Activated CD4-positive, alpha-beta T cell treated with anti-CD3 and anti-CD28 coated beads, Interleukin-2, amount 10 ng/mL, durations not matched to agents 7 days and 5 days (primary cell): ENCODE measurements at regions not wholly inside any gene's neighbourhood (a gene's known extent, or its start where the extent isn't known, plus 50 kb on each side); places are given as distances from the start of the nearest gene placed in this dataset.

Experiments used
- CTCF ChIA-PET: fragments of 350-600 bp; sonication (Branson Sonifier 250); formaldehyde crosslinking; loops from one replicate; lab custom pipeline; 2021; ENCODE audit warnings: antibody characterized with exemption; lab: Charles Lee
- POLR2A ChIA-PET: fragments of 350-600 bp; sonication (Branson Sonifier 250); formaldehyde crosslinking; loops from one replicate; lab custom pipeline; 2021; ENCODE audit warnings: antibody characterized with exemption; lab: Charles Lee
- DNase-seq: peaks from one replicate; pipeline ENCODE4 v3.0.0-alpha.2; 2020
- H3K27ac Mint-ChIP-seq: one replicate; pipeline ENCODE4 v1.8.0; 2021; ENCODE audit warnings: mild to moderate bottlenecking, moderate library complexity, mixed read lengths
- H3K27me3 Mint-ChIP-seq: one replicate; pipeline ENCODE4 v1.8.0; 2021; ENCODE audit warnings: mixed read lengths
- H3K36me3 Mint-ChIP-seq: one replicate; pipeline ENCODE4 v1.8.0; 2021; ENCODE audit warnings: low read depth, mixed read lengths
- H3K4me1 Mint-ChIP-seq: one replicate; pipeline ENCODE4 v1.8.0; 2021; ENCODE audit warnings: mixed read lengths
- H3K4me3 Mint-ChIP-seq: one replicate; pipeline ENCODE4 v1.8.0; 2021; ENCODE audit warnings: mild to moderate bottlenecking, moderate library complexity, mixed read lengths
- H3K9me3 Mint-ChIP-seq: one replicate; pipeline ENCODE4 v1.8.0; 2021; ENCODE audit warnings: mixed read lengths

DNA sequence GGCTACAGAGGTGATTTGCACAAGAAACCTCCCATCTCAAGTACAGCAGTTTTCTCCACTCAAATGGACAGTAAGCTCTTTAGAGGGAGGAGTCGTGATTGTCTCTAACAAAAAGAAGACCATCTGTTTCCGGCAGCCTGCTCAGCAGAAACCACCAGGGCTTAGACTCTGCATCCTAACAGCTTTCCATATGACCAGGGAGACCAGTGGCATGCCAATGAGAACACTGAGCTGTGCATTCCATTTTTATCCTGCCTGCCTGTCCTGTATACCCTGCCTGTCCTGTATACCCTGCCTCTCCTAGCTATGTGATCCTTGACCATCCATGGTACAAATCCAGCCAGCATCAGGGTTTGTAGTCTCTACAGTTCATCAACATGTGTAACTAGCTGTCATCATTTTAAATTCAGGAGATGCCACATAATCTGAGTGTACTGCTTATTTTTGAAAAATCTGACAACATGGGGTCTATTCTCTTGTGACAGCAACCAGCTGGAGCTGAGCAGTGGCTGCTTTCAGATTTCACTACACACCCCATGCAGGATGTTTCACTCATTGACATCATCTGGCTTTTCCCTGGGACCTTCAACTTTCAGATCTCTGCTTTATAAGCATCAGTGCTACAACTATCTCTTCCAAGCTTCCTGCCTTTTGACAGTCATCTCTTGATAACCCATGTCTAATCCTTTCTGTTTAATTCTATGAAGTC is 50.5 kb upstream of the POU2AF2 start:
- Mint-ChIP-seq H3K9me3 (no peaks in the 10 kb centered on the region), H3K27ac (no peak overlapping the region), H3K4me1 (no peaks in the 10 kb centered on the region), H3K4me3 (no peak overlapping the region), H3K36me3 (no peaks in the 10 kb centered on the region), H3K27me3 (peaks cover 10% of the 10 kb centered on the region)
- DNase-seq, result no peak
- ChIA-PET CTCF (no interaction called here), POLR2A (no interaction called here)

DNA sequence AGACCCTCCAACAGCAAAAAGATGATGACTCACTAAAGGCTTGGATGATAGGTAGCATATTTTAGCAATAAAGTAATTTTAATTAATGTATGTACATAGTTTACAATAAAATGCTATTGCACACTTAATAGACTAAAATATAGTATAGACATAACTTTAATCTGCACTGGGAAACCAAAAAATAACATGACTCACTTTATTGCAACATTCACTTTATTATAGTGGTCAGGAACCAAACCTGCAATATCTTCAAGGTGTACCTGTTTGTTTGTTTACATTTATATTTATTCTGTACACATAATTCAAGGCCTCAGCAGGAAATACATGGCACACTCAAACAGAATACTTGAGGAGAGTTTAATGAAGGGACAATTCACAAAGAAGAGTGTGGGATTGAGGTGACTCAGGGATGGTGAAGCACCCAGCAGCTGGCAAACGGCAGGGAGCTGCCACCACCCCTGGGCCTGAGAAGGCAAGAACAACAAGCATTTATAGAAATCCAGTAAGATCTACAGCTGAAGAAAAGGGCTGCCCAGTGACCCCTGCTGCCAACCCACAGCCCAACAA is 51.5 kb upstream of the POU2AF2 start:
- ChIA-PET POLR2A (no interaction called here), CTCF (no interaction called here)
- Mint-ChIP-seq H3K27ac (no peak overlapping the region), H3K27me3 (peaks cover 5% of the 10 kb centered on the region), H3K36me3 (no peaks in the 10 kb centered on the region), H3K9me3 (no peaks in the 10 kb centered on the region), H3K4me3 (no peak overlapping the region), H3K4me1 (no peaks in the 10 kb centered on the region)
- no peak for DNase-seq

DNA sequence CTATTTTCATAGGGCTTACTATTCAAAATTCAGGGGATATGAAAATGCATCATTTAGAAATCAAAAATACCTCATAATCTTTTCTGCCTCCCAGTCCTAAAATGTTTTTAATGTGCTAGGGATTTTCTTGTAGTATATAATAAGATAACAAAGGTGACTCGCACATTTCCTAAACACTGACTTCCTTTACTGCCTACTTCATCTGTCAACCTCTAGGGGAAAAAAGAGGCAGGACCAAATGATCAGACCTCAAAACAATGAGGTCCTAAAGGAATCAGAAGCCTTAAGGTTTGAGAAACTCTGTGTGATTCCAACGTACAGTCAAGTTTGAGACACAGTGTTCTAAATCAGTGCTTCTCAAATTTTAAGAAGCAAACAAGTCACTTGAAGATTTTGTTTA is 56.1 kb upstream of the POU2AF2 start:
- H3K36me3 Mint-ChIP-seq, result no peaks in the 10 kb centered on the region
- H3K9me3 Mint-ChIP-seq, result no peaks in the 10 kb centered on the region
- no peak for DNase-seq
- POLR2A ChIA-PET, result no interaction called here
- CTCF ChIA-PET, result no interaction called here
- H3K27me3 Mint-ChIP-seq, result peaks cover 19% of the 10 kb centered on the region
- H3K27ac Mint-ChIP-seq, result no peak overlapping the region
- no peaks in the 10 kb centered on the region for H3K4me1 Mint-ChIP-seq
- no peak overlapping the region for H3K4me3 Mint-ChIP-seq

DNA sequence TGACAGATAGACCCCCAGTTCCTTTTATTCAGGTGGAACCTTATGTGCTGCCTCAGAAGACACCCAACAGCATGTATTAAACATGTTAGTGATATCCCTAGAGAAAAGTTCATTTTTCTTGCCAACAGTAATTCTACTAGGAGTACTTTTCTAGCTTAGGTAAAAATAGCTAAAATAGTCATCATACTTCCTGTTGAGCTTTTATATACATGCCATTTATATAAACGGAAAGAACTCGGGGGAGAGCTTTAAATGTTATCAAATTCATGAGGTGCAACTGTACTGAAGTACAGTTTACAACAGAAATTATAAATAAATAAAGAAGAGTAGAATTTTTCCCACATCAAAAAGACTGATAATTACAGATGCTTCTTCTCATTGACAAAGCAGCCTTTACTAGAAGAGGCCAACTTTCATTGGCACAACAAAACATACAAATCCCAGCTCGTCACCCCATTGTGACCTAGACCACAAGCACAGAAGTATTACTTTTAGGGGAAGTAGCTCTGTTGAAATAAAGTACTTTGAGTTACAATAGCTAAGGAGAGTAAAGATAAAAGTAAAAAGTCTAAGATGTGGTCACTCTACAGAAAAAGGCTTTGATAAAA is 59.1 kb upstream of the POU2AF2 start:
- ChIA-PET CTCF (no interaction called here), POLR2A (no interaction called here)
- Mint-ChIP-seq H3K9me3 (no peaks in the 10 kb centered on the region), H3K4me1 (no peaks in the 10 kb centered on the region), H3K36me3 (no peaks in the 10 kb centered on the region), H3K27me3 (peaks cover 19% of the 10 kb centered on the region), H3K4me3 (no peak overlapping the region), H3K27ac (no peak overlapping the region)
- no peak for DNase-seq

DNA sequence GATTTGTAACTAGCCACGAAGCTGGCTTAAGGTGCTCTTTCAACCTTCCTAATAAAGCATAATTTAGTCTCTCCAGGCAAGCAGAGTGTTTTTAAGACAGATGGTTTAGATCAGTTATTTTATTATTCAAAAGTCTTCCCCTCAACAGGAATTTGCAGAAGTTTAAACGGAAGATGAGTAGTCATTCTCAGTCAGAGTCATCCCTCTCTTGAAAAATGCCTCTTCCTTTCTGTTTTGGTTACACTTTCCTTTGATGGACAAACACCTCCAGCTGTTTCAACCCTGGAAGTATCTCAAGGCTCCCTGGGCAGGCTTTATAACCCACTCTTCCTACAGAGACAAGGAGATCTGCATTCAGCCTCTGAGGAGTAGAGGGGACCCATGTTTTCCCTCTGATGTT is 60.3 kb upstream of the POU2AF2 start:
- Mint-ChIP-seq H3K4me1 (no peaks in the 10 kb centered on the region), H3K4me3 (no peak overlapping the region), H3K27me3 (peaks cover 16% of the 10 kb centered on the region), H3K36me3 (no peaks in the 10 kb centered on the region), H3K9me3 (no peaks in the 10 kb centered on the region), H3K27ac (no peak overlapping the region)
- no peak for DNase-seq
- ChIA-PET POLR2A (no interaction called here), CTCF (no interaction called here)

DNA sequence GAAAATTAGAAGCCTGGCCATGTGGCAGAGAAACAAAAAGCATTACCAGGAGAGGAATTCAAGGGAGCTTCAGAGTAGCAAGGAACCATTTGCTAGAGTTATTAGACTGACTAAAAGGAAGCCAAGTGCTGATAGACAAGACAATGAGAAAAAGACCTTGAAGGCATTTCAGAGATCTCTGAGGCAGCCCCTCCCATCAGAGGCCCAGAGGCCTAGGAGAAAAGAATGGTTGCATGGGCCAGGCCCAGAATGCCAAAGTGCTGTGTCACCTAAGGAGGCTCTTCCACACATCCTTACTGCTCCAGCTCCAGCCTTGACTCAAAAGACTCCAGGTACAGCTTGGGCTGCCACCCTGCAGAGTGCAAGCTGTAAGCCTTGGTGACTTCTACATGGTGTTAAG is 61.8 kb upstream of the POU2AF2 start:
- Mint-ChIP-seq H3K4me3 (no peak overlapping the region), H3K4me1 (peaks cover 2% of the 10 kb centered on the region), H3K9me3 (no peaks in the 10 kb centered on the region), H3K36me3 (no peaks in the 10 kb centered on the region), H3K27ac (no peak overlapping the region), H3K27me3 (peaks cover 16% of the 10 kb centered on the region)
- CTCF ChIA-PET, result no interaction called here
- DNase-seq, result no peak
- POLR2A ChIA-PET, result no interaction called here

DNA sequence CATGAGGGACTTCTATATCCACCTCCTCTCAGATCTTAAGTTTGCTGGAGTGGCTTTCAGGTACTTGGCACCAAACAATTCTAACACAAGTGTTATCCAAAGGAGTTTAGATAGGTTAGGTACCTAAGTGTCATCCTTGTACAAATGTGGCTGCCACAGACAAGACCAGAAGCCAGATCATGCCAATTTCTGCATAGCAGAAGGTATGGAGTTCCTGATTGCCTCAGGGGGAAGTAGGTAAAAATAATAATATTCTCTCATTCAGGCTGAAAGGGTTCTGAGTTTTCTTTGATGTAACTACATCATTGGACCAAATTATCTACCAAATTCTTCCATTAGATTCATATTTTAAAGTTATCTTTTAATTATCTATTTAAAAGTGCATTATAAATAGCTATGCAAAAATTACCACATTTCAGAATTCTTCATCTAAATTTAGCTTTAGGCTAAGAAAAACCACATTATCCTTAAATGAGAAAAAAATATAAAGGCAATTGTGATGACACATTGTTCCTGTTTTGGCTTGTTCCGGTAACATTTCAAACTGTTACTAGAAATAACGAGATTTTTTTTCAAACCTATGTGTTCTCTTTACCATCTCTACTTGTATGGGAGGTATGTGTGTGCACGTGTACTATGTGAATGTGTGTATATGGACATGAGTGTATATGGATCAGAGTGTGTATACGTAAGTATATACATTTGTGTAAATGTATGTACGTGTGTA is 66.2 kb upstream of the POU2AF2 start:
- H3K4me3 Mint-ChIP-seq, result no peak overlapping the region
- POLR2A ChIA-PET, result no interaction called here

DNA sequence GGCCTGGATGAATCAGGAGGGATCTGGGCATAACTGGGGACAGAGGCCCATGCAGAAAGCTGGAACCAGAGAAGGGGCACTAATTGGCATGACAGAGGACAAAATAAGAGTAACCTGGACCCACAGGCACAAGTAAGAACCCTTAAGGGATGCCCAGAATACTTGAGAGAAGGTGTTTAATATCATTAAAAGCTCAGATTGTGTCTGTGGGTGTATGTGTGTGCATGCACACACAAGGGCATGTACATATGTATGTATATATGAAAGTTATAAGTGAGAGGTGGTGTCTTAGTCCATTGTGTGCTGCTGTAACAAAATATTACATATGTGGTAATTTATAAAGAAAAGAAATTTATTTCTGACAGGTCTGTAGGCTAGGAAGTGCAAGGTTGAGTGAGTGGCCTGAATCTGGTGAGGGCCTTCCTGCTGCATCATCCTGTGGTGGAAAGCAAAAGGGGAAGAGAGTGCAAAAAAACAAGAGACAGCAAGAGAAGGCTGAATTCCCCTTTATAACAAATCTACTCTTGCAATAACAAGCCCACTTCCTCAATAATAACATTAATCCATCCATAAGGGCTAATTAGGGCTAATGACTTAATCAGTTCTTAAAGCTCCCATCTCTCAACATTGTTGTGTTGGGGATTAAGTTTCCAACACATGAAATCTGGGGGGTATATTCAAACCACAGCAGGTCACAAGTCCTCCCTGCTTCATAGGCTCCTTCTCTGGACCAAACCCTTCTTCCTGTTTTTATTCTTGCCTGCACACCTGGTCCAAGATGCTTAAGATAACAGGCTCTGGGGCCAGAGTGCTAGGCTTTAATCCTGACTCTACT is 68.3 kb upstream of the POU2AF2 start:
- ChIA-PET CTCF (interaction anchor here (0.6 kb wide), 1 partner anchor 733 kb away, joined by 3 read pairs; no protein-coding TSS in a partner anchor), POLR2A (no interaction called here)
- Mint-ChIP-seq H3K4me1 (peaks cover 6% of the 10 kb centered on the region), H3K9me3 (no peaks in the 10 kb centered on the region), H3K36me3 (no peaks in the 10 kb centered on the region), H3K27me3 (peaks cover 2% of the 10 kb centered on the region), H3K27ac (no peak overlapping the region), H3K4me3 (no peak overlapping the region)
- DNase-seq, result no peak

More for the DNA sequence above, 66.2 kb upstream of the POU2AF2 start:
- DNase-seq, result no peak
- H3K9me3 Mint-ChIP-seq, result no peaks in the 10 kb centered on the region
- H3K4me1 Mint-ChIP-seq, result peaks cover 6% of the 10 kb centered on the region
- CTCF ChIA-PET, result no interaction called here
- no peaks in the 10 kb centered on the region for H3K36me3 Mint-ChIP-seq
- H3K27me3 Mint-ChIP-seq, result no peaks in the 10 kb centered on the region
- H3K27ac Mint-ChIP-seq, result no peak overlapping the region

DNA sequence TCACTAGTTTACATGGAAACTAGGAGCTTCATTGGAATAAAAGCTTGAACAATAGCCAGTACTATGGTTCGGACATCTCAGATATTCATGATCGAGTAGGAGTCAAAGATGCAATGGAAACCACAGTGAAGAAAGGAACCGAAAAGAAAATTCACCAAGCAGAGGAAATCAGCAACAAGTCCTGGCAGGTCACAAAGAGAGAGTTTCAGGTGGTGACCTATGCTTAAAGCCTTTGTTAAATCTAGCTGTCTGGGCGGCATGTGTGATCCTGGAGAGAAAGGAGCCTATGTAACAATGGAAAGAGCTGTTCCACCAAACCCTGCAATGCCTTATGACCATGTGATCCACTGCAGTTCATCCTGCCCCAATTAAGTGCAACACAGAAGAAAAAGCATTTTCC is 68.9 kb upstream of the POU2AF2 start:
- H3K4me1 Mint-ChIP-seq, result peaks cover 6% of the 10 kb centered on the region
- no peaks in the 10 kb centered on the region for H3K9me3 Mint-ChIP-seq
- ChIA-PET CTCF (no interaction called here), POLR2A (no interaction called here)
- H3K27me3 Mint-ChIP-seq, result peaks cover 2% of the 10 kb centered on the region
- H3K36me3 Mint-ChIP-seq, result no peaks in the 10 kb centered on the region
- no peak for DNase-seq
- H3K27ac Mint-ChIP-seq, result no peak overlapping the region
- no peak overlapping the region for H3K4me3 Mint-ChIP-seq

DNA sequence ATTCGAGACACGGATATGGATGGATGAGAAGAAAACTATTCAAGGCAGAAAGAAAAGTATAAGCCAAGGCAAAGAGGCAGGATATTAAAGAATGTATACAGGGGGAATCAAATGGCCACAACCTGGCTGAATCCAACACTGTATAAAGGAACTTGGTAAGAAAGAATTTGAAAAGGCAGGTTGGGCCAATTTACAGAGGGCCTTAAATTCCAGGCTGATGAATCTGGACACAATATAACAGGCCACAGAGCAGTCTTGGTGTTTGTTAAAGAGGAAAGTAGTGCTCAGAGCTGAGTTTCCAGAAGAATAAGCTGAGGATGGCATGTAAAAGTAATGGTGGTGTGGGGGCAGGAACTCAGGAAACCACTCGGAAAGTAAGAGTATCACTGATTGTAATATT is 72.3 kb upstream of the POU2AF2 start:
- H3K36me3 Mint-ChIP-seq, result no peaks in the 10 kb centered on the region
- DNase-seq, result no peak
- H3K27me3 Mint-ChIP-seq, result peaks cover 2% of the 10 kb centered on the region
- H3K9me3 Mint-ChIP-seq, result no peaks in the 10 kb centered on the region
- H3K27ac Mint-ChIP-seq, result no peak overlapping the region
- POLR2A ChIA-PET, result no interaction called here
- CTCF ChIA-PET, result no interaction called here
- H3K4me1 Mint-ChIP-seq, result peaks cover 4% of the 10 kb centered on the region
- no peak overlapping the region for H3K4me3 Mint-ChIP-seq

DNA sequence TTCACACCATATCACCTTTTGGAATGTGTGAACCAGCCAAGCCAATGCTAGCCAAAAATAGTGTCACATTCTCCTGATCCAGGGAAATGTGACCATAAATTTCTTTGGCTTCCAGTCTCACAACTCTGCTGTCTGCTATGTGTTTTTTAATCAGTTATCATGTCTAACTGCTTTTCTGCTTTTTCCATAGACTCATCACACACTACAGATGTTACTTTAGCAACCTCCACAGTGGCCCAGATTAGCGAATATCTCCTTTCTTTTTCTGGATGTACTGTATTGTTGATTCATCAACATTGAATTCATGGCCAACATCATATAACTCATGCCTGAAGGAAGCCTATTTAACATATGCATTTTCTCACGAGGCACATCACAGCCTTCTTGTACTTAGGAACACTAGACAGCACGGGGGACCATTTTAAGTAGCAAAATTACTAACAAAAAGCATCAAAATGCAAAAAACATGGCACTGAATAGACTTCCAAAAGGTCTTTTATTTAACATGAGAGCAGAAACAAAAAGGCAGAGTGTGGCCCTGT is 73.1 kb upstream of the POU2AF2 start:
- no peak for DNase-seq
- H3K4me3 Mint-ChIP-seq, result no peak overlapping the region
- H3K36me3 Mint-ChIP-seq, result no peaks in the 10 kb centered on the region
- H3K4me1 Mint-ChIP-seq, result peaks cover 1% of the 10 kb centered on the region
- peaks cover 2% of the 10 kb centered on the region for H3K27me3 Mint-ChIP-seq
- H3K9me3 Mint-ChIP-seq, result no peaks in the 10 kb centered on the region
- CTCF ChIA-PET, result no interaction called here
- POLR2A ChIA-PET, result no interaction called here
- H3K27ac Mint-ChIP-seq, result no peak overlapping the region

DNA sequence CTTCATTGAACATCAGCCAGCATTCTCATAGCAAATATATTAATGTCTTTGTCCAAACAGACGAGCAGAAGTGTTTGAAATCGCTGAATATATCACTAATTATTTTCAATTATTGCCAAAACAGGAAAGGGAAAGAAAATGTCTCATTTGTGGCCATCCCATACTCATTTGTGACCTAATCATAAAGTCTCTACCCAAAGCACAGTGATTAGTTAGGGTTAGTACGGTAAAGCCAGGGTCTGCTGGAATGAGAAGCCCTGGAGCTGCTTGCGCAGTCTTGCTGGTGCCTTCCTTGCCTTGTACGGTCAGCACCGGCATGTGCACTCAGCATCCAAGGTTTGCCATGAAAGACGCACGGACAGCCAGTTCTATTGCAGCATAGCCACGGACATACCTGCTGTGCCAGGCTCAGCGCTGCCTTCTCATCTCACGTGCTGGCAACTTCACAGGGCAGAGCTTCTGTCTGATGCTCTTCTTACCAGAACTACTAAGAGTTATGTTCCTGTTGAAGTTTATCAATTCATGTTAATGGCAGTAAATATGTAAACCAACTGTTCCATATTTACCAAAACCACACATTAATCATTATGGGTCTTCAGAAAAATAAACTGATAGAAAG is 74.7 kb upstream of the POU2AF2 start:
- POLR2A ChIA-PET, result no interaction called here
- no peaks in the 10 kb centered on the region for H3K4me1 Mint-ChIP-seq
- H3K4me3 Mint-ChIP-seq, result no peak overlapping the region
- H3K27me3 Mint-ChIP-seq, result peaks cover 2% of the 10 kb centered on the region
- no peaks in the 10 kb centered on the region for H3K36me3 Mint-ChIP-seq
- DNase-seq, result no peak
- H3K9me3 Mint-ChIP-seq, result no peaks in the 10 kb centered on the region
- CTCF ChIA-PET, result no interaction called here
- H3K27ac Mint-ChIP-seq, result no peak overlapping the region
